DMS114 treated with DMSO at 0.1 percent for 48 hours (cell line): ENCODE measurements at regions not wholly inside any gene's neighbourhood (a gene's known extent, or its start where the extent isn't known, plus 50 kb on each side); places are given as distances from the start of the nearest gene placed in this dataset.

Experiments
- DNase-seq: peaks from one replicate; lab custom pipeline; 2025; ENCODE audit not compliant: unreplicated experiment; lab: John Stamatoyannopoulos, UW

- no peak for DNase-seq
These were observed 440.0 kb downstream of the SLC16A7 start for GRCh38 chr12:60035835-60036234.

GRCh38 chr12:60042835-60043234 is 447.0 kb downstream of the SLC16A7 start:
- DNase-seq = no peak

- DNase-seq = no peak
These were observed 447.4 kb downstream of the SLC16A7 start for GRCh38 chr12:60043236-60043635.

- DNase-seq = no peak
These were observed 456.7 kb downstream of the SLC16A7 start for GRCh38 chr12:60052483-60052882.

GRCh38 chr12:60059180-60059579 is 463.4 kb downstream of the SLC16A7 start:
- no peak for DNase-seq

GRCh38 chr12:60066655-60067054 is 470.8 kb downstream of the SLC16A7 start:
- no peak for DNase-seq

GRCh38 chr12:60070552-60070951 is 474.7 kb downstream of the SLC16A7 start:
- DNase-seq = no peak

GRCh38 chr12:60071759-60072191 is 475.9 kb downstream of the SLC16A7 start:
- DNase-seq = no peak

- DNase-seq = no peak
These were observed 477.1 kb downstream of the SLC16A7 start for GRCh38 chr12:60072911-60073310.

- no peak for DNase-seq
These were observed 479.3 kb downstream of the SLC16A7 start for GRCh38 chr12:60075091-60075490.

GRCh38 chr12:60078026-60078425 is 482.2 kb downstream of the SLC16A7 start:
- DNase-seq = no peak

- no peak for DNase-seq
These were observed 497.6 kb downstream of the SLC16A7 start for GRCh38 chr12:60093428-60093827.

- DNase-seq = no peak
These were observed 498.6 kb downstream of the SLC16A7 start for GRCh38 chr12:60094436-60094835.

GRCh38 chr12:60096727-60097126 is 500.9 kb downstream of the SLC16A7 start:
- no peak for DNase-seq

- no peak for DNase-seq
These were observed 504.3 kb downstream of the SLC16A7 start for GRCh38 chr12:60100160-60100559.

- DNase-seq = no peak
These were observed 505.0 kb downstream of the SLC16A7 start for GRCh38 chr12:60100852-60101251.

GRCh38 chr12:60101715-60102114 is 505.9 kb downstream of the SLC16A7 start:
- DNase-seq = no peak

- DNase-seq = no peak
These were observed 510.4 kb downstream of the SLC16A7 start for GRCh38 chr12:60106214-60106613.

- no peak for DNase-seq
These were observed 512.2 kb downstream of the SLC16A7 start for GRCh38 chr12:60107992-60108391.

- no peak for DNase-seq
These were observed 516.2 kb downstream of the SLC16A7 start for GRCh38 chr12:60112063-60112462.

GRCh38 chr12:60112763-60113162 is 516.9 kb downstream of the SLC16A7 start:
- no peak for DNase-seq

GRCh38 chr12:60114169-60114568 is 518.3 kb downstream of the SLC16A7 start:
- no peak for DNase-seq

GRCh38 chr12:60119327-60119726 is 523.5 kb downstream of the SLC16A7 start:
- no peak for DNase-seq

GRCh38 chr12:60120199-60120598 is 524.4 kb downstream of the SLC16A7 start:
- no peak for DNase-seq
